ENCODE measurements at regions not wholly inside any gene's neighbourhood (a gene's known extent, or its start where the extent isn't known, plus 50 kb on each side); places are given as distances from the start of the nearest gene placed in this dataset.

GRCh38 chr6:767755-768512, 75.0 kb upstream of the EXOC2 start:
- no peak overlapping the region for H3K9ac ChIP-seq (ENCODE audit: low read length)
- no peaks in the 10 kb centered on the region for H3K4me1 ChIP-seq (ENCODE audit: control insufficient read depth, low read depth, low read length)
- no peak overlapping the region for H3K27ac ChIP-seq (ENCODE audit: low read length)
- H3K4me3 ChIP-seq (ENCODE audit: low read length), result no peak overlapping the region
- H3K36me3 ChIP-seq (ENCODE audit: control insufficient read depth, low read depth, low read length), result no peaks in the 10 kb centered on the region
- H3K9me3 ChIP-seq (ENCODE audit: control insufficient read depth, low read depth, low read length), result no peaks in the 10 kb centered on the region
- H3K27me3 ChIP-seq (ENCODE audit: control insufficient read depth, insufficient read depth, low read length), result no peaks in the 10 kb centered on the region

- H3K9me3 ChIP-seq (ENCODE audit: control insufficient read depth, low read depth, low read length), result no peaks in the 10 kb centered on the region
- H3K4me3 ChIP-seq (ENCODE audit: low read length), result no peak overlapping the region
- H3K4me1 ChIP-seq (ENCODE audit: control insufficient read depth, low read depth, low read length), result no peaks in the 10 kb centered on the region
- no peak overlapping the region for H3K27ac ChIP-seq (ENCODE audit: low read length)
- no peak overlapping the region for H3K9ac ChIP-seq (ENCODE audit: low read length)
- H3K27me3 ChIP-seq (ENCODE audit: control insufficient read depth, insufficient read depth, low read length), result no peaks in the 10 kb centered on the region
- no peaks in the 10 kb centered on the region for H3K36me3 ChIP-seq (ENCODE audit: control insufficient read depth, low read depth, low read length)
These were observed 73.7 kb upstream of the EXOC2 start for GRCh38 chr6:766625-767024.

DNA sequence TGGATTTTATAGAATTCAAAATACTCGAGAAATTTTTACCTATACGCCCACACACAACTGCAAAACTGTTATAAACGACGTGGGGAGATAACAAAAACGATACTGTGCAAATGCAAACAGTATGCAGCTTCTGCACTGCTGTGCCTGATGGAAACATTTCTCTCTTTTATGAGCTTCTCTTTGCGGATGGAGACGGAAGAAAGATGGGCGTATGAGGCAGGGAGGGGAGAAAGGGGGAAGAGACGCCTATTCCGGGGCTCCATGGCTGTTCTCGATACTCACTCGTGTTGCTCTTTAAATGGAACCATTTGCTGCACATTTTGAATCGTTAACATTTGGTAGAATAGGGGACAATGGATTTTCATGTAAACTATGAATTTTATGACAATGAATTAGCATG, 69.1 kb upstream of the EXOC2 start:
- Histone ChIP-seq H3K4me3 (ENCODE audit: low read length) (no peak overlapping the region), H3K9me3 (ENCODE audit: control insufficient read depth, low read depth, low read length) (no peaks in the 10 kb centered on the region), H3K9ac (ENCODE audit: low read length) (no peak overlapping the region), H3K4me1 (ENCODE audit: control insufficient read depth, low read depth, low read length) (no peaks in the 10 kb centered on the region), H3K27me3 (ENCODE audit: control insufficient read depth, insufficient read depth, low read length) (no peaks in the 10 kb centered on the region), H3K27ac (ENCODE audit: low read length) (no peak overlapping the region), H3K36me3 (ENCODE audit: control insufficient read depth, low read depth, low read length) (no peaks in the 10 kb centered on the region)

DNA sequence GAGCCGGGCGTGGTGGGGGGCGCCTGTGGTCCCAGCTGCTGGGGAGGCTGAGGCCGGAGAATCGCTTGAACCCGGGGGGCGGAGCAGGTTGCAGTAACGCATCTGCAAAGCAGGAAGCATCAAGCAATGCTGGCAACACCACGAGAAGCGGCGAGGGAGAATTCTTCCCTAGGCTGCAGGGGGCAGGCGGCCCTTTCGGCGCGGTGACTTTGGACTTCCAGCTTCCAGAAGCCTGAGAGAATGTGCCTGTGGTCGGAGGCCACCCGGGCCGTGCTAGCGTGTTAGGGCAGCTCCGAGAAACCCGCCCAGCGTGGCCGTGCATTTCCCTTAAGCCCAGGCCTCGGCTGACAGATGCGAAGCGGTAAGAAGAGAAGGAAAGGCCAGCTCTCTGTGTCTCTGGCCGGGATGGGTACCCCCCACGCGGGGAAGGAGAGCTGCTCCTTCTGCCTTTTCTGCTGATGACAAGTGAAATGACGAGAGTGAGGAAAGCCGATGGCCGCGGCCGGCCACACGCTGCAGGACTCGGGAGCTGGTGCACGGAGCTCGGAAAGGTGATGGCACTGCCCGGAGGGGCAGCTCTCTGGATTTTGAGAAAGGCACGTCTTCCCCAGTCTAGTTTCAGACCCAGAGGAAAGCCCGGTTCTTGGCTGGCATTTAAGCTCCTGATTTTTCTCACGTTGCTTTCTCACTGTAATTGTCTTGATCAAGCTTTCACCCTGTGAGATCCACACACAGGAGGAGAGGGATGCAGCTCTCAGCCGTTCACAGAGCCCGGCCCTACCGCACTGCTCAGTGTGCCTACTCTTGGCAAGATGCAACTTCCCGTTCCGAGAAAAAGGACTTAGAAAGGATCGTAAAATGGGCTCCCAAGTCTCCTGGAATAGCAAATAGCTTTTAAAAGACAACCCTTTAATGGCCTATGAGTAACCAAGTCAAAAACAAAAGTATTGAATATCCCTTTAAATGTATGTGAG, 68.3 kb upstream of the EXOC2 start:
- Histone ChIP-seq H3K27ac (ENCODE audit: low read length) (no peak overlapping the region), H3K9ac (ENCODE audit: low read length) (no peak overlapping the region), H3K4me3 (ENCODE audit: low read length) (no peak overlapping the region), H3K36me3 (ENCODE audit: control insufficient read depth, low read depth, low read length) (no peaks in the 10 kb centered on the region), H3K9me3 (ENCODE audit: control insufficient read depth, low read depth, low read length) (no peaks in the 10 kb centered on the region), H3K27me3 (ENCODE audit: control insufficient read depth, insufficient read depth, low read length) (no peaks in the 10 kb centered on the region), H3K4me1 (ENCODE audit: control insufficient read depth, low read depth, low read length) (no peaks in the 10 kb centered on the region)

GRCh38 chr6:759729-760128, 66.8 kb upstream of the EXOC2 start:
- Histone ChIP-seq H3K4me3 (ENCODE audit: low read length) (no peak overlapping the region), H3K9me3 (ENCODE audit: control insufficient read depth, low read depth, low read length) (no peaks in the 10 kb centered on the region), H3K27me3 (ENCODE audit: control insufficient read depth, insufficient read depth, low read length) (no peaks in the 10 kb centered on the region), H3K27ac (ENCODE audit: low read length) (no peak overlapping the region), H3K9ac (ENCODE audit: low read length) (no peak overlapping the region), H3K36me3 (ENCODE audit: control insufficient read depth, low read depth, low read length) (no peaks in the 10 kb centered on the region), H3K4me1 (ENCODE audit: control insufficient read depth, low read depth, low read length) (no peaks in the 10 kb centered on the region)

DNA sequence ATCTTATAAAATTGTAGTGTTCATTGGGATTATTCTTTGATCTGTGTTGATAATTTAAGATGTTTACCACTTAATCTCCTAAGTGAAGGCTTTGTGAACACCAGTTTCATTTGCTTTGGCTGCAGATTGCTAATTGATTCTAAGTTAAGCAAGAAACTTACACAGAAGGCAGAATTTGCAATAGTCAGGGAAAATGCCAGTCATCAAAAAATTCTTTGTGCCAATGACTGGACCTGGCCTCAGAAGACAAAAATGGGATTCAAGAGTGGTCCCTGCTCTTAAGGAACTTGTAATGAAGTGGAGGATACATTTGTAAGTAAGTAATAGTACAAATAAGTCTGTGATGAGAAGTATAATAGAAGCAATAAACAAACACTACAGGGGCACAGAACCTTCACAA, 63.3 kb upstream of the EXOC2 start:
- H3K27ac ChIP-seq (ENCODE audit: low read length), result no peak overlapping the region
- H3K9ac ChIP-seq (ENCODE audit: low read length), result no peak overlapping the region
- H3K36me3 ChIP-seq (ENCODE audit: control insufficient read depth, low read depth, low read length), result no peaks in the 10 kb centered on the region
- H3K9me3 ChIP-seq (ENCODE audit: control insufficient read depth, low read depth, low read length), result no peaks in the 10 kb centered on the region
- H3K27me3 ChIP-seq (ENCODE audit: control insufficient read depth, insufficient read depth, low read length), result no peaks in the 10 kb centered on the region
- no peak overlapping the region for H3K4me3 ChIP-seq (ENCODE audit: low read length)
- H3K4me1 ChIP-seq (ENCODE audit: control insufficient read depth, low read depth, low read length), result no peaks in the 10 kb centered on the region

DNA sequence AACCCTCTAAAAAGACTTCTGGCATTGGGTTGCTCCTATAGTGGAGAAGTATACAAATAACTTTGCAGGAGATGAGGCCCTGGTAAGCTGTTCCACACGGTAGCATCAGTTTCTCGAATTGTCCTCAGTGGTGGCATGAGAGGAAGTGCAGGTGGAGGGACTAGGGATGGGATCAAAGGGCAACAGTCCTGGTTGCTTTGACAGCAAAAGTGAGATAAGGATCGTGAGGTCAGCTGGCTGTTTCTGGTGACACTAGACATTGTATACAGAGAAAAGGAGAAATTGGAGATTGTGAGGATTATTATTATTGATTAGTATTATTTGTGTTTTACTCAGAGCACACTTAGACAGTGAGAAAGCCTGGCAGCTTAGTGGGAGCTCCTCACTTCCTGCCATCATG, 61.3 kb upstream of the EXOC2 start:
- H3K4me3 ChIP-seq (ENCODE audit: low read length), result no peak overlapping the region
- no peak overlapping the region for H3K27ac ChIP-seq (ENCODE audit: low read length)
- no peaks in the 10 kb centered on the region for H3K9me3 ChIP-seq (ENCODE audit: control insufficient read depth, low read depth, low read length)
- no peaks in the 10 kb centered on the region for H3K36me3 ChIP-seq (ENCODE audit: control insufficient read depth, low read depth, low read length)
- H3K4me1 ChIP-seq (ENCODE audit: control insufficient read depth, low read depth, low read length), result no peaks in the 10 kb centered on the region
- no peak overlapping the region for H3K9ac ChIP-seq (ENCODE audit: low read length)
- H3K27me3 ChIP-seq (ENCODE audit: control insufficient read depth, insufficient read depth, low read length), result no peaks in the 10 kb centered on the region

- H3K27ac ChIP-seq (ENCODE audit: low read length), result no peak overlapping the region
- no peaks in the 10 kb centered on the region for H3K36me3 ChIP-seq (ENCODE audit: control insufficient read depth, low read depth, low read length)
- no peaks in the 10 kb centered on the region for H3K9me3 ChIP-seq (ENCODE audit: control insufficient read depth, low read depth, low read length)
- H3K4me1 ChIP-seq (ENCODE audit: control insufficient read depth, low read depth, low read length), result no peaks in the 10 kb centered on the region
- no peak overlapping the region for H3K9ac ChIP-seq (ENCODE audit: low read length)
- H3K27me3 ChIP-seq (ENCODE audit: control insufficient read depth, insufficient read depth, low read length), result no peaks in the 10 kb centered on the region
- H3K4me3 ChIP-seq (ENCODE audit: low read length), result no peak overlapping the region
These were observed 60.5 kb upstream of the EXOC2 start for GRCh38 chr6:753486-753885.

- H3K9ac ChIP-seq (ENCODE audit: low read length), result no peak overlapping the region
- H3K4me3 ChIP-seq (ENCODE audit: low read length), result no peak overlapping the region
- H3K9me3 ChIP-seq (ENCODE audit: control insufficient read depth, low read depth, low read length), result no peaks in the 10 kb centered on the region
- no peaks in the 10 kb centered on the region for H3K4me1 ChIP-seq (ENCODE audit: control insufficient read depth, low read depth, low read length)
- no peaks in the 10 kb centered on the region for H3K36me3 ChIP-seq (ENCODE audit: control insufficient read depth, low read depth, low read length)
- H3K27me3 ChIP-seq (ENCODE audit: control insufficient read depth, insufficient read depth, low read length), result no peaks in the 10 kb centered on the region
- no peak overlapping the region for H3K27ac ChIP-seq (ENCODE audit: low read length)
These were observed 59.5 kb upstream of the EXOC2 start for GRCh38 chr6:752438-752837.

DNA sequence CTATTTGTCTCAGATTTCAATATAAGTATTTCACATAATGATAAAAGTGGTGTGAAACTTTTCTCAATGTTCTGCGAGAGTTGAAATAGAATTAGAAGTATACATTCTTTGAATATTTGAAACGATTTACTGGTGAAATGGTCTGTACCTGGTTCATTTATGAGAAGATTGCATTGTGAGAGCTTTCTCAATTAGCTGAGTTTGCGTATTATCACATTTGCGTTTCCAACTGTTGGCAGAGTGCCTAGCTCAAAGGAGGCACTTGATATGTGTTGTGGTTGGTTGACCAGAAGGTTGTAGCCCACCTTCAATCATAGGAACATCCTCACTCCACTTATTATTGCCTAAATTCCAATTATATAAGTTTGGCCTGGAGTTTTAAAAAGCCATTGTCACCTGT, 58.8 kb upstream of the EXOC2 start:
- no peaks in the 10 kb centered on the region for H3K9me3 ChIP-seq (ENCODE audit: control insufficient read depth, low read depth, low read length)
- H3K9ac ChIP-seq (ENCODE audit: low read length), result no peak overlapping the region

DNA sequence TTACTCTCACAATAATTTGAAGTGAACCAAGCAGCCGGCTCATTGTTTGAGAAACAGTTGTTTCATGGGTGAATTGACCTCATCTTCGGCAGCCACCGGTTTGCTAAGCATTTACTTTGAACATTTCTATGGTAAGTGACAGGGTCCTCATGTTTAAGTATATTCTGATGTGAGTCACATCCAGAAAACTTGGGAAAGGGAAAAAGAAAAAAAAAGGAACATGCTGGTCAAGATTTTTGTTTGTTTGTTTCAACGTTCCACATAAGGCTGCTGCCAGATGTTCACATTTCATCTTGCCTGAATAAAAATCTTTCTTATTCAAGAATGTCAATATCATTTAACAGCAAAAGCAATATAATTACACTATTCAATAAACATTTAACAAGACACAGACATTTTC, 55.0 kb upstream of the EXOC2 start:
- H3K4me3 ChIP-seq (ENCODE audit: low read length), result no peak overlapping the region
- H3K36me3 ChIP-seq (ENCODE audit: control insufficient read depth, low read depth, low read length), result no peaks in the 10 kb centered on the region
- H3K27ac ChIP-seq (ENCODE audit: low read length), result no peak overlapping the region
- no peaks in the 10 kb centered on the region for H3K9me3 ChIP-seq (ENCODE audit: control insufficient read depth, low read depth, low read length)
- no peaks in the 10 kb centered on the region for H3K27me3 ChIP-seq (ENCODE audit: control insufficient read depth, insufficient read depth, low read length)
- no peaks in the 10 kb centered on the region for H3K4me1 ChIP-seq (ENCODE audit: control insufficient read depth, low read depth, low read length)
- H3K9ac ChIP-seq (ENCODE audit: low read length), result no peak overlapping the region

More for the DNA sequence above, 58.8 kb upstream of the EXOC2 start:
- Histone ChIP-seq H3K4me3 (ENCODE audit: low read length) (no peak overlapping the region), H3K36me3 (ENCODE audit: control insufficient read depth, low read depth, low read length) (no peaks in the 10 kb centered on the region), H3K27me3 (ENCODE audit: control insufficient read depth, insufficient read depth, low read length) (no peaks in the 10 kb centered on the region), H3K27ac (ENCODE audit: low read length) (no peak overlapping the region), H3K4me1 (ENCODE audit: control insufficient read depth, low read depth, low read length) (no peaks in the 10 kb centered on the region)

Data from iPS-18a (cell line).